ENCODE measurements at regions not wholly inside any gene's neighbourhood (a gene's known extent, or its start where the extent isn't known, plus 50 kb on each side); places are given as distances from the start of the nearest gene placed in this dataset.

- Histone ChIP-seq H3K36me3 (no peaks in the 10 kb centered on the region), H3K27me3 (replicated peaks) (no peaks in the 10 kb centered on the region), H3K4me3 (no peak overlapping the region), H3K27ac (no peak overlapping the region), H3K4me1 (replicated peaks) (no peaks in the 10 kb centered on the region), H3K9me3 (replicated peaks) (no peaks in the 10 kb centered on the region)
- DNase-seq (ENCODE audit: low read depth in 1 of 2, low spot score in 2 of 2), result no peak
Measured at GRCh38 chr6:147829835-147830234, 321.3 kb downstream of the SAMD5 start.

- Histone ChIP-seq H3K27ac (no peak overlapping the region), H3K36me3 (no peaks in the 10 kb centered on the region), H3K4me1 (replicated peaks) (no peaks in the 10 kb centered on the region), H3K4me3 (no peak overlapping the region), H3K9me3 (replicated peaks) (no peaks in the 10 kb centered on the region), H3K27me3 (replicated peaks) (no peaks in the 10 kb centered on the region)
- no peak for DNase-seq (ENCODE audit: low read depth in 1 of 2, low spot score in 2 of 2)
Measured at GRCh38 chr6:147831356-147831755, 322.9 kb downstream of the SAMD5 start.

GRCh38 chr6:147833607-147834006 lies 325.1 kb downstream of the SAMD5 start:
- H3K9me3 ChIP-seq (replicated peaks), result no peaks in the 10 kb centered on the region
- no peaks in the 10 kb centered on the region for H3K36me3 ChIP-seq
- no peaks in the 10 kb centered on the region for H3K27me3 ChIP-seq (replicated peaks)
- H3K4me1 ChIP-seq (replicated peaks), result no peaks in the 10 kb centered on the region
- H3K4me3 ChIP-seq, result no peak overlapping the region
- no peak for DNase-seq (ENCODE audit: low read depth in 1 of 2, low spot score in 2 of 2)
- H3K27ac ChIP-seq, result no peak overlapping the region

GRCh38 chr6:147834084-147834776 lies 325.7 kb downstream of the SAMD5 start:
- DNase-seq (ENCODE audit: low read depth in 1 of 2, low spot score in 2 of 2), result no peak
- no peaks in the 10 kb centered on the region for H3K4me1 ChIP-seq (replicated peaks)
- H3K36me3 ChIP-seq, result no peaks in the 10 kb centered on the region
- no peaks in the 10 kb centered on the region for H3K9me3 ChIP-seq (replicated peaks)
- no peak overlapping the region for H3K27ac ChIP-seq
- no peak overlapping the region for H3K4me3 ChIP-seq
- H3K27me3 ChIP-seq (replicated peaks), result no peaks in the 10 kb centered on the region

- no peak overlapping the region for H3K4me3 ChIP-seq
- DNase-seq (ENCODE audit: low read depth in 1 of 2, low spot score in 2 of 2), result no peak
- no peaks in the 10 kb centered on the region for H3K9me3 ChIP-seq (replicated peaks)
- no peaks in the 10 kb centered on the region for H3K4me1 ChIP-seq (replicated peaks)
- H3K36me3 ChIP-seq, result no peaks in the 10 kb centered on the region
- H3K27ac ChIP-seq, result no peak overlapping the region
- no peaks in the 10 kb centered on the region for H3K27me3 ChIP-seq (replicated peaks)
Measured at GRCh38 chr6:147837540-147837939, 329.1 kb downstream of the SAMD5 start.

- no peak for DNase-seq (ENCODE audit: low read depth in 1 of 2, low spot score in 2 of 2)
- no peaks in the 10 kb centered on the region for H3K27me3 ChIP-seq (replicated peaks)
- no peak overlapping the region for H3K4me3 ChIP-seq
- no peak overlapping the region for H3K27ac ChIP-seq
- H3K4me1 ChIP-seq (replicated peaks), result no peaks in the 10 kb centered on the region
- no peaks in the 10 kb centered on the region for H3K36me3 ChIP-seq
- no peaks in the 10 kb centered on the region for H3K9me3 ChIP-seq (replicated peaks)
Measured at GRCh38 chr6:147839708-147840610, 331.5 kb downstream of the SAMD5 start.

GRCh38 chr6:147841547-147842148 lies 333.2 kb downstream of the SAMD5 start:
- Histone ChIP-seq H3K4me3 (no peak overlapping the region), H3K27ac (no peak overlapping the region), H3K27me3 (replicated peaks) (no peaks in the 10 kb centered on the region), H3K4me1 (replicated peaks) (no peaks in the 10 kb centered on the region), H3K36me3 (no peaks in the 10 kb centered on the region), H3K9me3 (replicated peaks) (no peaks in the 10 kb centered on the region)
- no peak for DNase-seq (ENCODE audit: low read depth in 1 of 2, low spot score in 2 of 2)

GRCh38 chr6:147849401-147850330 lies 341.2 kb downstream of the SAMD5 start:
- Histone ChIP-seq H3K27ac (no peak overlapping the region), H3K9me3 (replicated peaks) (no peaks in the 10 kb centered on the region), H3K4me1 (replicated peaks) (no peaks in the 10 kb centered on the region), H3K27me3 (replicated peaks) (no peaks in the 10 kb centered on the region), H3K36me3 (no peaks in the 10 kb centered on the region), H3K4me3 (no peak overlapping the region)
- DNase-seq (ENCODE audit: low read depth in 1 of 2, low spot score in 2 of 2), result no peak

GRCh38 chr6:147852772-147853171 lies 344.3 kb downstream of the SAMD5 start:
- H3K27ac ChIP-seq, result no peak overlapping the region
- DNase-seq (ENCODE audit: low read depth in 1 of 2, low spot score in 2 of 2), result no peak
- H3K27me3 ChIP-seq (replicated peaks), result no peaks in the 10 kb centered on the region
- H3K9me3 ChIP-seq (replicated peaks), result no peaks in the 10 kb centered on the region
- no peaks in the 10 kb centered on the region for H3K36me3 ChIP-seq
- H3K4me3 ChIP-seq, result no peak overlapping the region
- no peaks in the 10 kb centered on the region for H3K4me1 ChIP-seq (replicated peaks)

GRCh38 chr6:147853574-147853973 lies 345.1 kb downstream of the SAMD5 start:
- DNase-seq (ENCODE audit: low read depth in 1 of 2, low spot score in 2 of 2), result no peak
- no peaks in the 10 kb centered on the region for H3K4me1 ChIP-seq (replicated peaks)
- H3K9me3 ChIP-seq (replicated peaks), result no peaks in the 10 kb centered on the region
- H3K27ac ChIP-seq, result no peak overlapping the region
- no peaks in the 10 kb centered on the region for H3K36me3 ChIP-seq
- H3K27me3 ChIP-seq (replicated peaks), result no peaks in the 10 kb centered on the region
- H3K4me3 ChIP-seq, result no peak overlapping the region

GRCh38 chr6:147855803-147856482 lies 347.5 kb downstream of the SAMD5 start:
- Histone ChIP-seq H3K4me1 (replicated peaks) (no peaks in the 10 kb centered on the region), H3K36me3 (no peaks in the 10 kb centered on the region), H3K27ac (no peak overlapping the region), H3K4me3 (no peak overlapping the region), H3K27me3 (replicated peaks) (no peaks in the 10 kb centered on the region), H3K9me3 (replicated peaks) (no peaks in the 10 kb centered on the region)
- DNase-seq (ENCODE audit: low read depth in 1 of 2, low spot score in 2 of 2), result no peak

- H3K27me3 ChIP-seq (replicated peaks), result no peaks in the 10 kb centered on the region
- DNase-seq (ENCODE audit: low read depth in 1 of 2, low spot score in 2 of 2), result no peak
- no peak overlapping the region for H3K4me3 ChIP-seq
- H3K27ac ChIP-seq, result no peak overlapping the region
- no peaks in the 10 kb centered on the region for H3K4me1 ChIP-seq (replicated peaks)
- H3K36me3 ChIP-seq, result no peaks in the 10 kb centered on the region
- no peaks in the 10 kb centered on the region for H3K9me3 ChIP-seq (replicated peaks)
Measured at GRCh38 chr6:147856687-147857086, 348.2 kb downstream of the SAMD5 start.

- Histone ChIP-seq H3K9me3 (replicated peaks) (no peaks in the 10 kb centered on the region), H3K4me1 (replicated peaks) (no peaks in the 10 kb centered on the region), H3K36me3 (no peaks in the 10 kb centered on the region), H3K27me3 (replicated peaks) (no peaks in the 10 kb centered on the region), H3K4me3 (no peak overlapping the region), H3K27ac (no peak overlapping the region)
- DNase-seq (ENCODE audit: low read depth in 1 of 2, low spot score in 2 of 2), result no peak
Measured at GRCh38 chr6:147858421-147858820, 349.9 kb downstream of the SAMD5 start.
